ENCODE measurements at regions not wholly inside any gene's neighbourhood (a gene's known extent, or its start where the extent isn't known, plus 50 kb on each side); places are given as distances from the start of the nearest gene placed in this dataset.

GRCh38 chr14:31955936-31956579, 121.0 kb upstream of the ARHGAP5 start:
- 59 to 62% methylated on average over 5 of the region's 5 CpGs for WGBS, 2 donors
- intact Hi-C loops (cut with DNase I), result no loop called here
- Histone ChIP-seq H3K4me1 (no peaks in the 10 kb centered on the region), H3K27ac (no peak overlapping the region), H3K9me3 (no peaks in the 10 kb centered on the region), H3K27me3 (no peaks in the 10 kb centered on the region), H3K4me3 (replicated peaks in 1 of 3) (no peak overlapping the region), H3K36me3 (no peaks in the 10 kb centered on the region)
- TF ChIP-seq POLR2A (IDR thresholded peaks at IDR 0.05) (no peak), CTCF (IDR thresholded peaks at IDR 0.05) (no peak)
- no peak for DNase-seq

DNA sequence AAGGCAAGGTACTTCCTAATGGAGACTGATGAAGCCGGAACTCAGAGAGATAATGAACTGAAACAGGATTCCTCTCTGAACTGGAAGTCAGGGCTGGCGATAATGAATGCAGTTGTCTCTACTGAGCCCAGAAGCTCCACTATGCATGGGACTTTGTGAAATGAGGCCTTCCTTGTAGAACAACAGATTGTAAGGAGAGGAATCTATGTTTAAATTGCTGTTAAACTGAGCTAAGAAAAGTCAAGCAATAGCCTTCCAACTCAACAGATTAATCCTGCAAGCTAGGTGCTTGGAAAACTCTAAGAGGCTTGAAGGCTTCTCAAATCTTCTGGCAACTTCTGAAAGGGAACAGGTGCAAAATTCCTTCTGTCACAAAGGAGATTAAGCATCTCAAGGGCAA, 119.5 kb upstream of the ARHGAP5 start:
- WGBS, 2 donors, result 94 to 96% methylated on average over 2 of the region's 2 CpGs
- no peaks in the 10 kb centered on the region for H3K27me3 ChIP-seq
- H3K4me1 ChIP-seq, result no peaks in the 10 kb centered on the region
- H3K27ac ChIP-seq, result no peak overlapping the region
- intact Hi-C loops (cut with DNase I), result no loop called here
- H3K36me3 ChIP-seq, result no peaks in the 10 kb centered on the region
- no peak for DNase-seq
- no peak for TF ChIP-seq CTCF (IDR thresholded peaks at IDR 0.05)
- no peak for TF ChIP-seq POLR2A (IDR thresholded peaks at IDR 0.05)
- no peaks in the 10 kb centered on the region for H3K9me3 ChIP-seq
- no peak overlapping the region for H3K4me3 ChIP-seq (replicated peaks in 1 of 3)

GRCh38 chr14:31960039-31960438, 117.1 kb upstream of the ARHGAP5 start:
- TF ChIP-seq POLR2A (IDR thresholded peaks at IDR 0.05), result no peak
- TF ChIP-seq CTCF (IDR thresholded peaks at IDR 0.05), result no peak

GRCh38 chr14:31961896-31962295, 115.2 kb upstream of the ARHGAP5 start:
- TF ChIP-seq POLR2A (IDR thresholded peaks at IDR 0.05), result no peak
- TF ChIP-seq CTCF (IDR thresholded peaks at IDR 0.05), result no peak
- Histone ChIP-seq H3K36me3 (no peaks in the 10 kb centered on the region), H3K27ac (no peak overlapping the region), H3K9me3 (no peaks in the 10 kb centered on the region), H3K4me3 (replicated peaks in 1 of 3) (no peak overlapping the region), H3K4me1 (no peaks in the 10 kb centered on the region), H3K27me3 (no peaks in the 10 kb centered on the region)
- DNase-seq, result no peak
- intact Hi-C loops (cut with DNase I), result no loop called here
- 93 to 95% methylated on average over 3 of the region's 3 CpGs for WGBS, 2 donors

More at GRCh38 chr14:31960039-31960438, 117.1 kb upstream of the ARHGAP5 start:
- Histone ChIP-seq H3K9me3 (no peaks in the 10 kb centered on the region), H3K27ac (no peak overlapping the region), H3K4me1 (no peaks in the 10 kb centered on the region), H3K36me3 (no peaks in the 10 kb centered on the region), H3K27me3 (no peaks in the 10 kb centered on the region), H3K4me3 (replicated peaks in 1 of 3) (no peak overlapping the region)
- no peak for DNase-seq
- intact Hi-C loops (cut with DNase I), result no loop called here
- 87 to 93% methylated on average over 5 of the region's 5 CpGs for WGBS, 2 donors

DNA sequence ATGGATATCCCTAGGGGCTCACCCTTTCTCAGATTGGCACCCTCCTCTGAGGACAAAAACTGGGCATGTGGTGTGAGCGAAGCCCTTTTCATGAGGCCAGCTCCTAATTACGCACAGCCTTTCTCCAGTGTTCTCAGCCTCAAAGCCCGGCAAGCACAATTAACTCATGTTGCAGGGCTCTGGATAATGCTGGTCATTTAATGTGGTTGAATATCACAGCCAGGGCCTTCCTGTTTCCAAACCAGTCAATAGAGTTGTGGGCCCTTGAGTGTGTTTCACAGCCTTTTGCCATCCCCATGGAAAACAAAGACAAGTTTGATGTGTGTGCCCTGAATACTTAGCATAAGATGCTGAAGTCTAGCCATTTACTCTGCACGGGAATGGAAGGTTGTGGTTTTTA, 114.2 kb upstream of the ARHGAP5 start:
- WGBS, 2 donors, result 94 to 100% methylated on average over 4 of the region's 4 CpGs
- no peak for TF ChIP-seq CTCF (IDR thresholded peaks at IDR 0.05)
- no peak for TF ChIP-seq POLR2A (IDR thresholded peaks at IDR 0.05)
- H3K9me3 ChIP-seq, result no peaks in the 10 kb centered on the region
- no peak for DNase-seq
- H3K36me3 ChIP-seq, result no peaks in the 10 kb centered on the region
- intact Hi-C loops (cut with DNase I), result no loop called here
- H3K27ac ChIP-seq, result no peak overlapping the region
- no peaks in the 10 kb centered on the region for H3K27me3 ChIP-seq
- no peaks in the 10 kb centered on the region for H3K4me1 ChIP-seq
- H3K4me3 ChIP-seq (replicated peaks in 1 of 3), result no peak overlapping the region
